ENCODE measurements at regions not wholly inside any gene's neighbourhood (a gene's known extent, or its start where the extent isn't known, plus 50 kb on each side); places are given as distances from the start of the nearest gene placed in this dataset.

DNA sequence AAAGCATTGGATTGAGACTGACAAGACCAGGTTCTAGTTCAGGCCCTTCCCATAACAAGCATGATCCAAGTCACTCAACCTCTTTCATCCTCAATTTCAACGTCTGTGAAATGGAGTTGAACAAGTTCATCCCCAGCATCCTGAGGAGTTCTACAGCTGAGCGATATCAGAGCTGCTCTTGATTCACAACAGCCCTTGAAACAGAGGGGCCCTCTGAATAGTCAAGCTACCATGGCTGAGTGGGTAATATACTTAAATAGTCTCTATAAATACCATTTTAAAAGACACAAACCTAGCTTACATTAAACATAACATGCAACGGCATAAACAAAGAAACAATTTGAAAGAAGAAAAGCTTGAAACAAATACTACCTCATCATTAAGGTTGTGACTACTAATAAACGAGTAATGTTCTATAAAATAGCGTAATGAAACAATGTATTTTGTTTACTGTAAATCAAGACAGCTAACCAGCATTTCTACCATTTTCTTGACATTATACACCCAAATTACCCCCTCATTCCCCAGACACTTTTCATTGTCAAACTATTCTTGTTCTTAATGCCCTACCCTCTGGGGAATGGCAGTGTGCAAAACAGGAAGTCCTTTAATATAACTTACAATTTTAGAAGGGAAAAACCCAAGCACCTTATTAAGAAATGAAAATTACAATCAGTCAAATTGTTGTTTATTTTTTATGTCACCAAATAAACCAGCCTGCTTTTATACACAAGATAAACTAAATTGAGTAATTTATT, 202.3 kb downstream of the PARM1 start:
- TF ChIP-seq, protein P1, sequence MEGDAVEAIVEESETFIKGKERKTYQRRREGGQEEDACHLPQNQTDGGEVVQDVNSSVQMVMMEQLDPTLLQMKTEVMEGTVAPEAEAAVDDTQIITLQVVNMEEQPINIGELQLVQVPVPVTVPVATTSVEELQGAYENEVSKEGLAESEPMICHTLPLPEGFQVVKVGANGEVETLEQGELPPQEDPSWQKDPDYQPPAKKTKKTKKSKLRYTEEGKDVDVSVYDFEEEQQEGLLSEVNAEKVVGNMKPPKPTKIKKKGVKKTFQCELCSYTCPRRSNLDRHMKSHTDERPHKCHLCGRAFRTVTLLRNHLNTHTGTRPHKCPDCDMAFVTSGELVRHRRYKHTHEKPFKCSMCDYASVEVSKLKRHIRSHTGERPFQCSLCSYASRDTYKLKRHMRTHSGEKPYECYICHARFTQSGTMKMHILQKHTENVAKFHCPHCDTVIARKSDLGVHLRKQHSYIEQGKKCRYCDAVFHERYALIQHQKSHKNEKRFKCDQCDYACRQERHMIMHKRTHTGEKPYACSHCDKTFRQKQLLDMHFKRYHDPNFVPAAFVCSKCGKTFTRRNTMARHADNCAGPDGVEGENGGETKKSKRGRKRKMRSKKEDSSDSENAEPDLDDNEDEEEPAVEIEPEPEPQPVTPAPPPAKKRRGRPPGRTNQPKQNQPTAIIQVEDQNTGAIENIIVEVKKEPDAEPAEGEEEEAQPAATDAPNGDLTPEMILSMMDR (IDR thresholded peaks at IDR 0.05; ENCODE audit: low read depth, low read length) = no peak
- TF ChIP-seq EZH2phosphoT487 (IDR thresholded peaks at IDR 0.05; ENCODE audit: low read depth) = no peak
